ENCODE measurements at regions not wholly inside any gene's neighbourhood (a gene's known extent, or its start where the extent isn't known, plus 50 kb on each side); places are given as distances from the start of the nearest gene placed in this dataset.

- no peak overlapping the region for H3K27ac ChIP-seq
- H3K36me3 ChIP-seq: no peaks in the 10 kb centered on the region
- DNase-seq (ENCODE audit: low spot score): no peak
- H3K4me3 ChIP-seq: no peak overlapping the region
- no peaks in the 10 kb centered on the region for H3K27me3 ChIP-seq
- H3K9me3 ChIP-seq: no peaks in the 10 kb centered on the region
- H3K4me1 ChIP-seq: no peaks in the 10 kb centered on the region
- TF ChIP-seq, protein P1, sequence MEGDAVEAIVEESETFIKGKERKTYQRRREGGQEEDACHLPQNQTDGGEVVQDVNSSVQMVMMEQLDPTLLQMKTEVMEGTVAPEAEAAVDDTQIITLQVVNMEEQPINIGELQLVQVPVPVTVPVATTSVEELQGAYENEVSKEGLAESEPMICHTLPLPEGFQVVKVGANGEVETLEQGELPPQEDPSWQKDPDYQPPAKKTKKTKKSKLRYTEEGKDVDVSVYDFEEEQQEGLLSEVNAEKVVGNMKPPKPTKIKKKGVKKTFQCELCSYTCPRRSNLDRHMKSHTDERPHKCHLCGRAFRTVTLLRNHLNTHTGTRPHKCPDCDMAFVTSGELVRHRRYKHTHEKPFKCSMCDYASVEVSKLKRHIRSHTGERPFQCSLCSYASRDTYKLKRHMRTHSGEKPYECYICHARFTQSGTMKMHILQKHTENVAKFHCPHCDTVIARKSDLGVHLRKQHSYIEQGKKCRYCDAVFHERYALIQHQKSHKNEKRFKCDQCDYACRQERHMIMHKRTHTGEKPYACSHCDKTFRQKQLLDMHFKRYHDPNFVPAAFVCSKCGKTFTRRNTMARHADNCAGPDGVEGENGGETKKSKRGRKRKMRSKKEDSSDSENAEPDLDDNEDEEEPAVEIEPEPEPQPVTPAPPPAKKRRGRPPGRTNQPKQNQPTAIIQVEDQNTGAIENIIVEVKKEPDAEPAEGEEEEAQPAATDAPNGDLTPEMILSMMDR (IDR thresholded peaks at IDR 0.05): no peak
Observed at GRCh38 chr5:51889703-51890102, 506.5 kb downstream of the ISL1 start.

DNA sequence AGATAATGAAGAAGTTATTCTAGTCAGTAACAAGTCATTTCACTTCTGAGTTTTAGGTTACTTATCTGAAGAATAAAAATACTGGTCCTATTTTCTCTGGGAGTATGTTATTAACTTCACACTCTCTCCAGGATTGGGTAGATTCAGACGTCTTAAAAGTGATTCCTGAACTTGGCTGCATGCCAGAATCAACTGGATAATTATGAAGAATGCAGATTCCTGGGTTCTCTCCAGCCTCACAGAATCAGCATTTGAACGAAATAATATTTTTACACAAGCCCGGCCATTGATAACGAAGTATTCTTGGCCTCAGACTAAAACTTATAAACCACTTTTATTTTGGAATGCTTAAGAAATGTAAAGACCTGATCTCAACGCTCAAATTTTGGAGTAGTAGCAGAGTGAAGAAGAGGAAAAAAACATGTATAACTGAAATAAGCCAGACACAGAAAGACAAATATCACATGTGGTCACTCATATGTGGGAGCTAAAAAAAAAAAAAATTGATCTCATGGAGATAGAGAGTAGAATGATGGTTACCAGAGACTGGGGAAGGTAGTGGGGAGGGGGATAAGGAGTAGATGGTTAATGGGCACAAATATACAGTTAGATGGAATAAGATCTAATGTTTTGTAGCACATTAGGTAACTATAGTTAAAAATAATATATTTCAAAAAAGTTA, 507.3 kb downstream of the ISL1 start:
- no peak overlapping the region for H3K4me3 ChIP-seq
- no peak for DNase-seq (ENCODE audit: low spot score)
- H3K27me3 ChIP-seq: no peaks in the 10 kb centered on the region
- H3K36me3 ChIP-seq: no peaks in the 10 kb centered on the region
- no peak overlapping the region for H3K27ac ChIP-seq
- TF ChIP-seq, protein P1 (IDR thresholded peaks at IDR 0.05): no peak
- no peaks in the 10 kb centered on the region for H3K4me1 ChIP-seq
- no peaks in the 10 kb centered on the region for H3K9me3 ChIP-seq

GRCh38 chr5:51892680-51893079, 509.4 kb downstream of the ISL1 start:
- no peaks in the 10 kb centered on the region for H3K4me1 ChIP-seq
- TF ChIP-seq, protein P1 (IDR thresholded peaks at IDR 0.05): no peak
- no peaks in the 10 kb centered on the region for H3K9me3 ChIP-seq
- no peak overlapping the region for H3K27ac ChIP-seq
- DNase-seq (ENCODE audit: low spot score): no peak
- no peaks in the 10 kb centered on the region for H3K27me3 ChIP-seq
- H3K4me3 ChIP-seq: no peak overlapping the region
- H3K36me3 ChIP-seq: no peaks in the 10 kb centered on the region

- H3K36me3 ChIP-seq: no peaks in the 10 kb centered on the region
- no peak overlapping the region for H3K4me3 ChIP-seq
- no peak overlapping the region for H3K27ac ChIP-seq
- TF ChIP-seq, protein P1 (IDR thresholded peaks at IDR 0.05): no peak
- no peaks in the 10 kb centered on the region for H3K27me3 ChIP-seq
- H3K9me3 ChIP-seq: no peaks in the 10 kb centered on the region
- DNase-seq (ENCODE audit: low spot score): no peak
- no peaks in the 10 kb centered on the region for H3K4me1 ChIP-seq
Observed at GRCh38 chr5:51895834-51896233, 512.6 kb downstream of the ISL1 start.

DNA sequence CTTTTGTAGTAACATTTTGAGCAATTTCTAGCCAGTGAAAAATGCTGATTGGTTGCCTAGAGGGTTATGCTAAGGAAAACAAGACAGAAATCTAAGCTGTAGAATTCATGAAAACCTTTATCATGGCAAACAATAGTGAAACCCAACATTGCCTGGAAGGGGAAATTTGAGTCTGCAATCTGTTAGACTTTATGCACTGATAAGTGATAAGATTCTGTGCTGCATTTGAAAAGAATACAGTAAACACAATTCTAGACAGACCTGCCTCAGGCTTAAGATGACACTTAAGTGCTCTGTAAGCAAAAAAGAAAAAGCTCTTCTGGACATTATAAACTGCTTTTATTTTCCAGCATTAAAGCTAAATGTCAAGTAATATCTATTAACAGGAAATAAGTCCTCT, 519.3 kb downstream of the ISL1 start:
- no peak for DNase-seq (ENCODE audit: low spot score)
- TF ChIP-seq, protein P1 (IDR thresholded peaks at IDR 0.05): no peak
- Histone ChIP-seq H3K9me3 (no peaks in the 10 kb centered on the region), H3K27me3 (no peaks in the 10 kb centered on the region), H3K4me1 (no peaks in the 10 kb centered on the region), H3K27ac (no peak overlapping the region), H3K36me3 (no peaks in the 10 kb centered on the region), H3K4me3 (no peak overlapping the region)

- Histone ChIP-seq H3K4me1 (no peaks in the 10 kb centered on the region), H3K27me3 (no peaks in the 10 kb centered on the region)
- TF ChIP-seq, protein P1 (IDR thresholded peaks at IDR 0.05): no peak
Observed at GRCh38 chr5:51908215-51908614, 525.0 kb downstream of the ISL1 start.

More at GRCh38 chr5:51908215-51908614, 525.0 kb downstream of the ISL1 start:
- no peak for DNase-seq (ENCODE audit: low spot score)
- Histone ChIP-seq H3K27ac (no peak overlapping the region), H3K36me3 (no peaks in the 10 kb centered on the region), H3K4me3 (no peak overlapping the region), H3K9me3 (no peaks in the 10 kb centered on the region)
